H9 (cell line): ENCODE measurements at regions not wholly inside any gene's neighbourhood (a gene's known extent, or its start where the extent isn't known, plus 50 kb on each side); places are given as distances from the start of the nearest gene placed in this dataset.

ENCODE experiments used
- DNase-seq: peaks from one replicate; pipeline ENCODE4 v3.0.0-alpha.2; 2017
- H2AFZ ChIP-seq: one replicate; pipeline ENCODE4 v1.6.1; 2013; ENCODE audit warnings: mild to moderate bottlenecking, low read length, control low read depth, moderate library complexity
- H2AK5ac ChIP-seq: 2 replicates; pipeline ENCODE4 v1.6.1; 2013; ENCODE audit warnings: low read length, control low read depth, mixed read lengths; ENCODE audit not compliant: insufficient read length
- H2BK120ac ChIP-seq: one replicate; pipeline ENCODE4 v1.6.1; 2013; ENCODE audit warnings: low read depth, mild to moderate bottlenecking, low read length, control low read depth, inconsistent platforms; ENCODE audit not compliant: poor library complexity, severe bottlenecking
- H2BK12ac ChIP-seq: 2 replicates; pipeline ENCODE4 v1.6.1; 2013; ENCODE audit warnings: low read length, control low read depth, mixed read lengths, low read depth; ENCODE audit not compliant: insufficient read length
- H2BK15ac ChIP-seq: 2 replicates; pipeline ENCODE4 v1.6.1; 2013; ENCODE audit warnings: low read depth, low read length, control low read depth
- H2BK20ac ChIP-seq: one replicate; pipeline ENCODE4 v1.6.1; 2013; ENCODE audit warnings: low read depth, mild to moderate bottlenecking, low read length, control low read depth, inconsistent platforms; ENCODE audit not compliant: poor library complexity, severe bottlenecking
- H2BK5ac ChIP-seq: 2 replicates; pipeline ENCODE4 v1.6.1; 2013; ENCODE audit warnings: low read length, control low read depth, mixed read lengths; ENCODE audit not compliant: insufficient read length
- H3K14ac ChIP-seq: 2 replicates; pipeline ENCODE4 v1.6.1; 2013; ENCODE audit warnings: low read length, control low read depth; ENCODE audit not compliant: insufficient read depth
- H3K18ac ChIP-seq: 2 replicates; pipeline ENCODE4 v1.6.1; 2013; ENCODE audit warnings: low read depth, mild to moderate bottlenecking, mixed read lengths, low read length, control low read depth; ENCODE audit not compliant: insufficient read length
- H3K23ac ChIP-seq: 2 replicates; pipeline ENCODE4 v1.6.1; 2013; ENCODE audit warnings: low read length, control low read depth, mixed read lengths, low read depth; ENCODE audit not compliant: insufficient read length
- H3K23me2 ChIP-seq: 2 replicates; pipeline ENCODE4 v1.6.1; 2013; ENCODE audit warnings: low read depth, mild to moderate bottlenecking, mixed read lengths, low read length, control low read depth; ENCODE audit not compliant: insufficient read length, poor library complexity, severe bottlenecking
- H3K27ac ChIP-seq: 2 replicates; pipeline ENCODE4 v1.5.1; 2013; ENCODE audit warnings: low read length, control low read depth, mixed read lengths, low read depth; ENCODE audit not compliant: insufficient read length
- H3K27me3 ChIP-seq: 2 replicates; pipeline ENCODE4 v1.6.1; 2013; ENCODE audit warnings: low read length, control low read depth, inconsistent platforms; ENCODE audit not compliant: insufficient read depth
- H3K4ac ChIP-seq: 2 replicates; pipeline ENCODE4 v1.6.1; 2013; ENCODE audit warnings: low read depth, mild to moderate bottlenecking, control low read depth, inconsistent platforms, low read length, moderate library complexity
- H3K4me1 ChIP-seq: 2 replicates; pipeline ENCODE4 v1.6.1; 2013; ENCODE audit warnings: low read length, control low read depth, inconsistent platforms; ENCODE audit not compliant: insufficient read depth
- H3K4me2 ChIP-seq: 2 replicates; pipeline ENCODE4 v1.6.1; 2013; ENCODE audit warnings: low read length, control low read depth, mixed read lengths; ENCODE audit not compliant: insufficient read length, insufficient read depth
- H3K56ac ChIP-seq: 2 replicates; pipeline ENCODE4 v1.6.1; 2013; ENCODE audit warnings: low read depth, mild to moderate bottlenecking, mixed read lengths, low read length, control low read depth; ENCODE audit not compliant: insufficient read length
- H3K79me1 ChIP-seq: 2 replicates; pipeline ENCODE4 v1.6.1; 2013; ENCODE audit warnings: low read depth, mild to moderate bottlenecking, moderate library complexity, low read length, control low read depth, inconsistent platforms; ENCODE audit not compliant: insufficient read depth, poor library complexity, severe bottlenecking
- H3K79me2 ChIP-seq: 2 replicates; pipeline ENCODE4 v1.6.1; 2013; ENCODE audit warnings: low read length, control low read depth, inconsistent platforms; ENCODE audit not compliant: insufficient read depth
- H3K9ac ChIP-seq: 2 replicates; pipeline ENCODE4 v1.6.1; 2013; ENCODE audit warnings: low read length, control low read depth, mixed read lengths; ENCODE audit not compliant: insufficient read length; ENCODE audit errors: extremely low read depth
- H3K9me3 ChIP-seq: one replicate; pipeline ENCODE4 v1.6.1; 2013; ENCODE audit warnings: low read depth, low read length, inconsistent platforms; ENCODE audit not compliant: control insufficient read depth
- H3T11ph ChIP-seq: one replicate; pipeline ENCODE4 v1.6.1; 2013; ENCODE audit warnings: mild to moderate bottlenecking, low read length, control low read depth, inconsistent platforms
- H4K20me1 ChIP-seq: one replicate; pipeline ENCODE4 v1.6.1; 2013; ENCODE audit not compliant: control insufficient read depth, insufficient read length, insufficient read depth
- H4K5ac ChIP-seq: 2 replicates; pipeline ENCODE4 v1.6.1; 2013; ENCODE audit warnings: low read depth, mild to moderate bottlenecking, mixed read lengths, low read length, control low read depth; ENCODE audit not compliant: insufficient read length
- H4K8ac ChIP-seq: replicated peaks from 2 replicates; pipeline ENCODE4 v1.6.1; 2013; ENCODE audit warnings: low read length, control low read depth, mixed read lengths, low read depth; ENCODE audit not compliant: insufficient read length
- H4K91ac ChIP-seq: 2 replicates; pipeline ENCODE4 v1.6.1; 2013; ENCODE audit warnings: low read depth, mild to moderate bottlenecking, moderate library complexity, mixed read lengths, low read length, control low read depth; ENCODE audit not compliant: insufficient read length
- H3K27ac Mint-ChIP-seq, 3 experiments: 2 replicates in 2 of 3; 3 replicates in 1 of 3; pipeline ENCODE4 v1.8.0; 2020 to 2021; ENCODE audit warnings: mixed read lengths in 3 of 3, mild to moderate bottlenecking in 1 of 3, moderate library complexity in 1 of 3
- H3K27me3 Mint-ChIP-seq: 2 replicates; pipeline ENCODE4 v1.8.0; 2021; ENCODE audit warnings: low read depth, mild to moderate bottlenecking, moderate library complexity, mixed read lengths
- H3K36me3 Mint-ChIP-seq, 3 experiments: 2 replicates in 2 of 3; 3 replicates in 1 of 3; pipeline ENCODE4 v1.8.0; 2020 to 2021; ENCODE audit warnings: low read depth in 3 of 3, mixed read lengths in 3 of 3; ENCODE audit not compliant: insufficient read depth in 1 of 3
- H3K4me1 Mint-ChIP-seq, 2 experiments: 2 replicates each; pipeline ENCODE4 v1.8.0; 2020; ENCODE audit warnings: mixed read lengths in 2 of 2
- H3K4me3 Mint-ChIP-seq, 2 experiments: 2 replicates in 1 of 2; 3 replicates in 1 of 2; pipeline ENCODE4 v1.8.0; 2020 to 2021; ENCODE audit warnings: mild to moderate bottlenecking in 2 of 2, mixed read lengths in 2 of 2, moderate library complexity in 1 of 2
- H3K9me3 Mint-ChIP-seq, 2 experiments: 2 replicates in 1 of 2; 3 replicates in 1 of 2; pipeline ENCODE4 v1.8.0; 2020; ENCODE audit warnings: mild to moderate bottlenecking in 2 of 2, mixed read lengths in 2 of 2, moderate library complexity in 1 of 2
- WGBS: extraction: QIAGEN DNeasy Blood & Tissue Kit; methylation state at CpG from one replicate; pipeline ENCODE4 v1.1.7; 2013; ENCODE audit warnings: missing lambda C conversion rate, low lambda C conversion rate, mixed read lengths; ENCODE audit not compliant: insufficient read length; ENCODE audit errors: extremely low coverage; 5-methylcytosine and 5-hydroxymethylcytosine counted together
- TF ChIP-seq, protein P1 (sequence below): fragments of 200-600 bp; sonication (generic); conservative IDR thresholded peaks from 3 replicates; pipeline ENCODE4 v1.8.0; 2021; ENCODE audit warnings: antibody characterized with exemption, mild to moderate bottlenecking

DNA sequence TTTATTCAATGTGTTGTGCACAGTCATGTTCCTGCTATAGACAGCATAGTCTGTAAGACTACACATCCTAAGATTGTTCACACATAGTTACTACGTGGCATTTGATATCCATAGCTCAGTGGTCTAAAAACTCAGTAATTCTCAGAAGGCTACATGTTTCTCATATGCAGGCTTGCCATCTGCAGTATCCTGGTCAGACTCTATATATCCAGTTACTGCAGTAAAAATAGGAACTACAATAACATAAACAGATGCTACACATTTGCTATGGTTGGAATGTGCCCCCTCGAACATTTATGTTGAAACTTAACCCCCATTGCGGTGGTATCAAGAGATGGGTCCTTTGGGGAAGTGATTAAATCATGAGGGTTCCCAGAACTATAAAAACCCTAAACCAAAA lies 1377.8 kb upstream of the LRRTM3 start:
- no peak overlapping the region for H2BK120ac ChIP-seq
- H2AK5ac ChIP-seq, result no peak overlapping the region
- Mint-ChIP-seq H3K36me3 (no peaks in the 10 kb centered on the region), H3K27me3 (no peaks in the 10 kb centered on the region), H3K4me3 (no peak overlapping the region), H3K27ac (no peak overlapping the region), H3K4me1 (no peaks in the 10 kb centered on the region), H3K9me3 (no peaks in the 10 kb centered on the region)
- no peak overlapping the region for H4K8ac ChIP-seq
- H2BK12ac ChIP-seq, result no peak overlapping the region
- no peak overlapping the region for H2BK5ac ChIP-seq
- H2BK20ac ChIP-seq, result no peak overlapping the region
- H4K20me1 ChIP-seq, result no peaks in the 10 kb centered on the region
- H3K4me1 ChIP-seq, result no peaks in the 10 kb centered on the region
- H3K79me2 ChIP-seq, result no peaks in the 10 kb centered on the region
- no CpG with 5 or more reads among the region's 3 CpGs for WGBS
- no peak overlapping the region for H3K56ac ChIP-seq
- no peak overlapping the region for H3K14ac ChIP-seq
- no peak overlapping the region for H3K27ac ChIP-seq
- no peaks in the 10 kb centered on the region for H3K23me2 ChIP-seq
- no peak overlapping the region for H4K5ac ChIP-seq
- H3K18ac ChIP-seq, result no peak overlapping the region
- TF ChIP-seq, protein P1, sequence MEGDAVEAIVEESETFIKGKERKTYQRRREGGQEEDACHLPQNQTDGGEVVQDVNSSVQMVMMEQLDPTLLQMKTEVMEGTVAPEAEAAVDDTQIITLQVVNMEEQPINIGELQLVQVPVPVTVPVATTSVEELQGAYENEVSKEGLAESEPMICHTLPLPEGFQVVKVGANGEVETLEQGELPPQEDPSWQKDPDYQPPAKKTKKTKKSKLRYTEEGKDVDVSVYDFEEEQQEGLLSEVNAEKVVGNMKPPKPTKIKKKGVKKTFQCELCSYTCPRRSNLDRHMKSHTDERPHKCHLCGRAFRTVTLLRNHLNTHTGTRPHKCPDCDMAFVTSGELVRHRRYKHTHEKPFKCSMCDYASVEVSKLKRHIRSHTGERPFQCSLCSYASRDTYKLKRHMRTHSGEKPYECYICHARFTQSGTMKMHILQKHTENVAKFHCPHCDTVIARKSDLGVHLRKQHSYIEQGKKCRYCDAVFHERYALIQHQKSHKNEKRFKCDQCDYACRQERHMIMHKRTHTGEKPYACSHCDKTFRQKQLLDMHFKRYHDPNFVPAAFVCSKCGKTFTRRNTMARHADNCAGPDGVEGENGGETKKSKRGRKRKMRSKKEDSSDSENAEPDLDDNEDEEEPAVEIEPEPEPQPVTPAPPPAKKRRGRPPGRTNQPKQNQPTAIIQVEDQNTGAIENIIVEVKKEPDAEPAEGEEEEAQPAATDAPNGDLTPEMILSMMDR, result no peak
- no peaks in the 10 kb centered on the region for H3K27me3 ChIP-seq
- no peak overlapping the region for H3K4ac ChIP-seq
- H3K9me3 ChIP-seq, result no peaks in the 10 kb centered on the region
- DNase-seq, result no peak
- no peak overlapping the region for H3T11ph ChIP-seq
- no peak overlapping the region for H2AFZ ChIP-seq
- no peak overlapping the region for H3K9ac ChIP-seq
- no peak overlapping the region for H3K23ac ChIP-seq
- H4K91ac ChIP-seq, result no peak overlapping the region
- H3K79me1 ChIP-seq, result no peaks in the 10 kb centered on the region
- H3K4me2 ChIP-seq, result no peak overlapping the region
- H2BK15ac ChIP-seq, result no peak overlapping the region
